Loucy (cell line): ENCODE measurements at regions not wholly inside any gene's neighbourhood (a gene's known extent, or its start where the extent isn't known, plus 50 kb on each side); places are given as distances from the start of the nearest gene placed in this dataset.

ENCODE experiments used
- H2AFZ ChIP-seq: fragments of 200-600 bp; sonication (generic); 2 replicates; pipeline ENCODE4 v1.6.0; 2016; ENCODE audit warnings: antibody characterized with exemption, mild to moderate bottlenecking, low read length, moderate library complexity
- H3F3A ChIP-seq: fragments of 200-600 bp; 2 replicates; pipeline ENCODE4 v1.6.0; 2016; ENCODE audit warnings: antibody characterized with exemption, low read depth, mild to moderate bottlenecking
- H3K27me3 ChIP-seq: fragments of 200-600 bp; sonication (generic); 2 replicates; pipeline ENCODE4 v1.6.1; 2014; ENCODE audit warnings: low read length, mild to moderate bottlenecking; ENCODE audit not compliant: insufficient read depth, poor library complexity, severe bottlenecking
- H3K36me3 ChIP-seq: fragments of 200-600 bp; sonication (generic); 2 replicates; pipeline ENCODE4 v1.6.1; 2016; ENCODE audit warnings: low read length; ENCODE audit not compliant: insufficient read depth
- H3K4me1 ChIP-seq: fragments of 200-600 bp; sonication (generic); 2 replicates; pipeline ENCODE4 v1.5.1; 2014; ENCODE audit warnings: low read length, mild to moderate bottlenecking; ENCODE audit not compliant: insufficient read depth, poor library complexity, severe bottlenecking
- H3K4me2 ChIP-seq: fragments of 200-600 bp; sonication (generic); 2 replicates; pipeline ENCODE4 v1.6.0; 2014; ENCODE audit warnings: antibody characterized with exemption, low read length, low read depth, mild to moderate bottlenecking; ENCODE audit not compliant: poor library complexity, severe bottlenecking
- H3K4me3 ChIP-seq: fragments of 200-600 bp; sonication (generic); 2 replicates; pipeline ENCODE4 v1.5.1; 2014; ENCODE audit warnings: low read length, mild to moderate bottlenecking, mixed read lengths; ENCODE audit not compliant: poor library complexity, severe bottlenecking
- H3K79me2 ChIP-seq: fragments of 200-600 bp; sonication (generic); 2 replicates; pipeline ENCODE4 v1.6.1; 2014; ENCODE audit warnings: low read length; ENCODE audit not compliant: insufficient read depth
- H3K9ac ChIP-seq: fragments of 200-600 bp; sonication (generic); 2 replicates; pipeline ENCODE4 v1.6.0; 2014; ENCODE audit warnings: mild to moderate bottlenecking, low read depth, low read length, moderate library complexity; ENCODE audit not compliant: poor library complexity, severe bottlenecking
- H3K9me2 ChIP-seq: fragments of 200-600 bp; sonication (generic); replicated peaks from 2 replicates; pipeline ENCODE4 v1.6.1; 2016; ENCODE audit warnings: low read depth, low read length, mixed read lengths
- H3K9me3 ChIP-seq: fragments of 200-600 bp; sonication (generic); 2 replicates; pipeline ENCODE4 v1.6.1; 2014; ENCODE audit warnings: mild to moderate bottlenecking, antibody characterized with exemption, low read length, low read depth; ENCODE audit not compliant: insufficient read depth
- H4K20me1 ChIP-seq: fragments of 200-600 bp; sonication (generic); 2 replicates; pipeline ENCODE4 v1.6.0; 2014; ENCODE audit warnings: antibody characterized with exemption, low read length, mild to moderate bottlenecking; ENCODE audit not compliant: insufficient read depth, poor library complexity, severe bottlenecking
- EZH2phosphoT487 ChIP-seq: fragments of 200-600 bp; IDR thresholded peaks from 2 replicates; pipeline ENCODE4 v1.6.1; 2018; ENCODE audit warnings: antibody characterized with exemption, mild to moderate bottlenecking, moderate library complexity, borderline replicate concordance
- TF ChIP-seq, protein P1 (sequence below): fragments of 200-600 bp; sonication (generic); conservative IDR thresholded peaks from 2 replicates; pipeline ENCODE4 v1.5.1; 2014; ENCODE audit warnings: mild to moderate bottlenecking, antibody characterized with exemption, low read length

DNA sequence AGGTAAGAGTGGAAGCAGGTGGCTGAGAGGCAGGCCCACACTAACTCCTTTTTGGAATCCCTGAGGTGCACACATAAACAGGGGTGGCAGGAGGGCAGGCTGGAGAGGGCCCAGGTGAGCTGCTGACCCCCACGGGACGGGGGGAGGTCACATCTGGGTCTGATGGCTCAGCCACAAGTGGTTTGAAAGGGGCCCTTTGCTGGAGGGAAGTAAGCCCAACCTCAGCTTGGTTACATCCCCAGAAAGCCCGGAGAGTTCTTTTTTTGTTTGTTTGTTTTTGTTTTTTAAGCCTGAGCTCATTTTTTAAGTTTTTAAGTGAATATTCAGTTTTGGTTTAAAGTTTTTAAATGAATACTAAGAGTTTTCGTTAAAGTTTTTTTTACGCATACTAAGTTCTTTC is 72.8 kb upstream of the CUX1 start:
- TF ChIP-seq EZH2phosphoT487: no peak
- TF ChIP-seq, protein P1, sequence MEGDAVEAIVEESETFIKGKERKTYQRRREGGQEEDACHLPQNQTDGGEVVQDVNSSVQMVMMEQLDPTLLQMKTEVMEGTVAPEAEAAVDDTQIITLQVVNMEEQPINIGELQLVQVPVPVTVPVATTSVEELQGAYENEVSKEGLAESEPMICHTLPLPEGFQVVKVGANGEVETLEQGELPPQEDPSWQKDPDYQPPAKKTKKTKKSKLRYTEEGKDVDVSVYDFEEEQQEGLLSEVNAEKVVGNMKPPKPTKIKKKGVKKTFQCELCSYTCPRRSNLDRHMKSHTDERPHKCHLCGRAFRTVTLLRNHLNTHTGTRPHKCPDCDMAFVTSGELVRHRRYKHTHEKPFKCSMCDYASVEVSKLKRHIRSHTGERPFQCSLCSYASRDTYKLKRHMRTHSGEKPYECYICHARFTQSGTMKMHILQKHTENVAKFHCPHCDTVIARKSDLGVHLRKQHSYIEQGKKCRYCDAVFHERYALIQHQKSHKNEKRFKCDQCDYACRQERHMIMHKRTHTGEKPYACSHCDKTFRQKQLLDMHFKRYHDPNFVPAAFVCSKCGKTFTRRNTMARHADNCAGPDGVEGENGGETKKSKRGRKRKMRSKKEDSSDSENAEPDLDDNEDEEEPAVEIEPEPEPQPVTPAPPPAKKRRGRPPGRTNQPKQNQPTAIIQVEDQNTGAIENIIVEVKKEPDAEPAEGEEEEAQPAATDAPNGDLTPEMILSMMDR: no peak
- Histone ChIP-seq H3K4me2 (peak overlapping the region; percentile 87), H4K20me1 (no peaks in the 10 kb centered on the region), H3K79me2 (peaks cover 26% of the 10 kb centered on the region), H3K27me3 (no peaks in the 10 kb centered on the region), H3K9ac (peak overlapping the region; percentile 95), H3K36me3 (no peaks in the 10 kb centered on the region), H3K4me3 (peak overlapping the region; percentile 73), H3K9me2 (no peaks in the 10 kb centered on the region), H3K9me3 (no peaks in the 10 kb centered on the region), H3F3A (peaks cover 17% of the 10 kb centered on the region; the same call in 1 of the 2 replicates), H3K4me1 (peaks cover 61% of the 10 kb centered on the region), H2AFZ (no peak overlapping the region)

DNA sequence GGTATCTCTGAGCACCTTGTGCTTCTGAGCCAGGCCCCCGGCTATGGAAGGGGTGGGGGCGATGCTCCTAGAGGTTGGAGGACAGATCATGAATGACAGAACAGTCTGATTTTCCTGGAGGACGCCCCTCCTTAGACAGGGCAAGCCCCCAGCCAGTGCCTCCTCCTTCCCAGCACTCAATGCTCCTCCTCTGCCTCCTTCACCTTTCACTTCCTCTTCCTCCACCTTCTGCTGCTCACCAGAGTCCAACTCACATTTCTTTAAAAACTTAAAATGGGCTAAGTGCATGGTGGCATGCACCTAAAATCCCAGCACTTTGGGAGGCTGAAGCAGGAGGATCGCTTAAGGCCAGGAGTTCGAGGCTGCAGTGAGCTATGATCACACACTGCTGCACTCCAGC is 71.1 kb upstream of the CUX1 start:
- Histone ChIP-seq H3K4me3 (no peak overlapping the region), H3K9me3 (no peaks in the 10 kb centered on the region), H3K27me3 (no peaks in the 10 kb centered on the region), H3K4me1 (peaks cover 45% of the 10 kb centered on the region), H4K20me1 (no peaks in the 10 kb centered on the region), H3K4me2 (no peak overlapping the region), H3K36me3 (no peaks in the 10 kb centered on the region), H3K79me2 (peaks cover 26% of the 10 kb centered on the region), H3K9me2 (no peaks in the 10 kb centered on the region), H3F3A (peaks cover 6% of the 10 kb centered on the region; the same call in 1 of the 2 replicates), H2AFZ (no peak overlapping the region; the same call in 1 of the 2 replicates), H3K9ac (peak overlapping the region; percentile 35)
- no peak for TF ChIP-seq EZH2phosphoT487
- TF ChIP-seq, protein P1: no peak

DNA sequence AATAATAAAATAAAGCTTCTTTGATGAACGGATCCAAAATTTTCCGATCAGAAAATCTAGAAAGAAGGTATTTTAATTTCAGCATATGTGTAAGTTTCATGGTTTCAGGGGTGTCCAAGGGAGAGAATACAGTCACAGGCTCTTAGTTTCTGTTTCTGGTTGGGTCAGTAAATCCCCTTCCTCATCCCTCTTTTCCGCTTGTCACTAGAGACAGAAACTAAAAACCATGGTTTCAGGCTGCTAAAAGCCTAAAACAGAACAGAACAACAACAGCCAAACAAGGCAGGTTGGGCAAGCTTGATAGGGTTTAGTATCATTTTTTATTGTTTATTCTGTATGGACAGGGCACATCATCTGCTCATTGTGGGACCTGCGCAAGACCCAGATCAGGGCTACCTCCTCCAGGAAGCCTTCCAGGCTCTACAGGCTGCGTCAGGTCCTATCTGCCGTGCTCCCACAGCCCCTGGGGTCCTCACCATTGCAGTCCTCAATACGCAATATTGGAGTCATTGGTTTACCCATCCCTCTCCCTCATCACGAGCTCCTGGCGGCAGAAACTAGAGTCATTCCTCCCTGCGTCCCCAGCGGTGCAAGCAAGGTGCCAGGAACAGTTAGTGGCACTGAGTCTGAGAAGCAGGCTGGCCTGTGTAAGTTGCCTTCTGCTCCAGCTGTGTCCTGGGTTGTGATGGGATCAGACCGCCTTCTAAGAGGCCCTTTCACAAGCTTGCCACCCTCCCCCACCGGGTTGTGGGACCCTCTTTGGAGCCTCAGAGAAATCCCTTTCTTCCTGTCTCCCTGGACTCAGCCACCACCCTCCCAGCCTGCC is 70.2 kb upstream of the CUX1 start:
- H3K4me1 ChIP-seq: peaks cover 35% of the 10 kb centered on the region
- no peaks in the 10 kb centered on the region for H3K9me2 ChIP-seq
- no peak overlapping the region for H3K4me3 ChIP-seq
- no peak for TF ChIP-seq EZH2phosphoT487
- TF ChIP-seq, protein P1: no peak
- H3K9me3 ChIP-seq: no peaks in the 10 kb centered on the region
- no peaks in the 10 kb centered on the region for H3F3A ChIP-seq
- H3K4me2 ChIP-seq: no peak overlapping the region
- no peaks in the 10 kb centered on the region for H4K20me1 ChIP-seq
- H3K9ac ChIP-seq: no peak overlapping the region
- no peaks in the 10 kb centered on the region for H3K36me3 ChIP-seq
- H3K79me2 ChIP-seq: peaks cover 22% of the 10 kb centered on the region
- H2AFZ ChIP-seq: no peak overlapping the region
- no peaks in the 10 kb centered on the region for H3K27me3 ChIP-seq
